Calu3 (cell line): ENCODE measurements at regions not wholly inside any gene's neighbourhood (a gene's known extent, or its start where the extent isn't known, plus 50 kb on each side); places are given as distances from the start of the nearest gene placed in this dataset.

Experiments used
- BruUV-seq: library from RNA; stranded (reverse); fragments of 400-500 nt; replicated peaks from 2 replicates; lab custom pipeline; 2021; lab: Mats Ljungman, UMichigan
- CTCF ChIA-PET: fragments of 300-600 bp; sonication (Branson Sonifier 250); formaldehyde crosslinking; loops from one replicate; lab custom pipeline; 2022; ENCODE audit warnings: antibody characterized with exemption; lab: Charles Lee
- DNase-seq: peaks from one replicate; pipeline ENCODE4 v3.0.0; 2022
- H3K27ac Mint-ChIP-seq: one replicate; pipeline ENCODE4 v1.8.0; 2022; ENCODE audit warnings: mixed read lengths; ENCODE audit not compliant: unreplicated experiment
- H3K27me3 Mint-ChIP-seq: one replicate; pipeline ENCODE4 v1.8.0; 2022; ENCODE audit warnings: mixed read lengths; ENCODE audit not compliant: unreplicated experiment
- H3K36me3 Mint-ChIP-seq: one replicate; pipeline ENCODE4 v1.8.0; 2022; ENCODE audit warnings: mild to moderate bottlenecking, moderate library complexity, mixed read lengths; ENCODE audit not compliant: insufficient read depth, unreplicated experiment
- H3K4me1 Mint-ChIP-seq: one replicate; pipeline ENCODE4 v1.8.0; 2022; ENCODE audit warnings: mild to moderate bottlenecking, low read depth, mixed read lengths; ENCODE audit not compliant: unreplicated experiment
- H3K4me3 Mint-ChIP-seq: one replicate; pipeline ENCODE4 v1.8.0; 2022; ENCODE audit warnings: mild to moderate bottlenecking, low read depth, moderate library complexity, mixed read lengths; ENCODE audit not compliant: unreplicated experiment
- H3K9me3 Mint-ChIP-seq: one replicate; pipeline ENCODE4 v1.8.0; 2022; ENCODE audit warnings: low read depth, mixed read lengths; ENCODE audit not compliant: unreplicated experiment
- CTCF ChIP-seq: fragments of 200-600 bp; IDR thresholded peaks from one replicate; pipeline ENCODE4 v1.8.0; 2022; ENCODE audit warnings: antibody characterized with exemption; ENCODE audit not compliant: unreplicated experiment
- intact Hi-C: fragments of 100-400 bp; cut with micrococcal nuclease; formaldehyde crosslinking; loops from one replicate; pipeline ENCODE4 v1.10.0; 2022; ENCODE audit not compliant: unreplicated experiment

GRCh38 chr16:86108062-86108461 lies 209.1 kb downstream of the IRF8 start:
- CTCF ChIA-PET: no interaction called here
- DNase-seq: no peak
- BruUV-seq: no TSS peak
- H3K27me3 Mint-ChIP-seq: peaks cover 39% of the 10 kb centered on the region
- no peak overlapping the region for H3K4me3 Mint-ChIP-seq
- intact Hi-C loops: no loop called here
- TF ChIP-seq CTCF: no peak
- no peaks in the 10 kb centered on the region for H3K9me3 Mint-ChIP-seq
- no peak overlapping the region for H3K27ac Mint-ChIP-seq
- no peaks in the 10 kb centered on the region for H3K4me1 Mint-ChIP-seq
- H3K36me3 Mint-ChIP-seq: no peaks in the 10 kb centered on the region

GRCh38 chr16:86110134-86110533 lies 211.2 kb downstream of the IRF8 start:
- TF ChIP-seq CTCF: no peak
- Mint-ChIP-seq H3K4me3 (no peak overlapping the region), H3K27me3 (peaks cover 44% of the 10 kb centered on the region), H3K9me3 (no peaks in the 10 kb centered on the region), H3K4me1 (no peaks in the 10 kb centered on the region), H3K36me3 (no peaks in the 10 kb centered on the region), H3K27ac (no peak overlapping the region)
- DNase-seq: no peak
- intact Hi-C loops: no loop called here
- BruUV-seq: no TSS peak
- CTCF ChIA-PET: no interaction called here

GRCh38 chr16:86110726-86111125 lies 211.8 kb downstream of the IRF8 start:
- intact Hi-C loops: no loop called here
- Mint-ChIP-seq H3K4me3 (no peak overlapping the region), H3K27ac (no peak overlapping the region), H3K9me3 (no peaks in the 10 kb centered on the region), H3K36me3 (no peaks in the 10 kb centered on the region), H3K27me3 (peaks cover 50% of the 10 kb centered on the region), H3K4me1 (no peaks in the 10 kb centered on the region)
- CTCF ChIA-PET: no interaction called here
- DNase-seq: no peak
- TF ChIP-seq CTCF: no peak
- no TSS peak for BruUV-seq

GRCh38 chr16:86112178-86112577 lies 213.2 kb downstream of the IRF8 start:
- no peaks in the 10 kb centered on the region for H3K9me3 Mint-ChIP-seq
- no peak overlapping the region for H3K4me3 Mint-ChIP-seq
- DNase-seq: no peak
- BruUV-seq: no TSS peak
- no peak overlapping the region for H3K27ac Mint-ChIP-seq
- no peaks in the 10 kb centered on the region for H3K4me1 Mint-ChIP-seq
- no peaks in the 10 kb centered on the region for H3K36me3 Mint-ChIP-seq
- CTCF ChIA-PET: interaction anchor here (1.1 kb wide), 1 partner anchor 8 kb away, joined by 4 read pairs; no protein-coding TSS in a partner anchor
- intact Hi-C loops: no loop called here
- peaks cover 59% of the 10 kb centered on the region for H3K27me3 Mint-ChIP-seq
- TF ChIP-seq CTCF: no peak
